ENCODE measurements at regions not wholly inside any gene's neighbourhood (a gene's known extent, or its start where the extent isn't known, plus 50 kb on each side); places are given as distances from the start of the nearest gene placed in this dataset.
"Not testable (repeated sequence)": the region's sequence is repeated elsewhere in the genome, so short reads cannot be mapped to it uniquely, and the experiment has no call there.

DNA sequence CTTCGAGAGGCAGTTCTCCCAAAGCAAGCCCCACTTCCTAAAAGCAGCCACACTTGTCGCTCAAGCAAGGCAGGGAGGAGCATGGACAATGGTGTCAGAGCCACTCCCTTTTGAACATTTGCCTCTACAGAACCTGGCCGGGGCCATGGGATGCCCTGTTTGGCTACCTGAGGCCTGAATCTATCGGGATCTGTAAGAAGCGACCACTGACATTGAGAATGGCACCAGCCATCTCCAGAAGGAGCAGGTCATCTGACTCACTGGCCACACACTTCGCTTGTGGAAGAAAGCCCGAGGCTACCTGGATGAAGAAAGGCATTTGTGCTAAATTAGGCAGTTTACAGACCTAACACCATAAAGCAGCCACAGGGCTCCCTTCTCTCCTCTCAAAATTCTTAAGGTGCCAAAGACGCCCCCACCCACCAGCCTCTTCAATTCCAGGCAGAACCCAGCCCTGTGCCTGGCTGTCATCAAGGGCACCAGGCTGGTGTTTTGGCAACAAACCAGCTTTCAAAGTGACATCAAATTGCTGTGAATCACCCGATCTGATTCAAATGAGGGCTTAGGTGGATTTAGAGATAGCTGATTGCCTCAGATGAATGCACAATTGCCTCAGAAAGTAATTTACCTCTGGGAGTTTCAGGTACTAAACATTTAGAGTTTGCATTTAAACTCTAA is 104.8 kb downstream of the ETS2 start:
- no peak for DNase-seq

DNA sequence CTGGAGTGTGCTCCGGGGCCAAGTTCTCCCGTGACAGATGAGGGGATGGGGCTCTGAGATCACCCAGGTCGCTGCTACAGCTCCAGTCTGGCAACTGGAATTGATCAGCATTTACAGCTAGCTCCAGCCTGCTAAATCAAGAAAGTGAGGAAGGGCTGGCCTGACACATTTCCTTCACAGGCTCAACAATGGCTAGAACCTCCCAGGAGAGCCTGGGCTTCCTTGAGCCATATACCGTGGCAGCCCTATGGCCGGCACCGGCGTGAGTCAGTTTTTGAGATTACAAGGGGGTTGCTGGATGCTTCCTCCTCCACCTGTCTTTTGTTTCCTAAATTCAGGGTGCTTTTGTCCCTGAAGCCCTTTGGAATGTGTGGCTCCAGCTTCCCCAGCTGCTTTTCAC is 104.2 kb downstream of the ETS2 start:
- DNase-seq, result no peak

DNA sequence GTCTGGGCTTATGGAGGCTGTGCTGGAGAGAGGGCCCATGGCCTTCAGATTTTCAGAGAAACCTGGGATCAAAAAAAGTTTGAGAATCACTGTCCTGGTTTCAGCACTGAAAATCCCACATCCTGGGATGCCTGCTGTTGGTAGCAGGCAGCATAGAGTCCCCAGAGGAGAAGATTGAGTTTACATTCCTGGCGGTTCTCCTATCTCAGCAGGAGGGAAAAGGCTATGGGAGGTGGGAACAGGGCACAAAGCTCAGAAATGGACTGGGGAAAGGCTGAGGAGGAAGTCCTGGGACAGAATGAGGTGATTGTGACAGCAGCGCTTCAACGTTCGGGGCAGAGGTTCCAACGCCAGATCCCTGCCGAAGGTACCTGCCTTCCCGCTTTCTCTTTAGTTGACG is 103.4 kb downstream of the ETS2 start:
- DNase-seq, result no peak

DNA sequence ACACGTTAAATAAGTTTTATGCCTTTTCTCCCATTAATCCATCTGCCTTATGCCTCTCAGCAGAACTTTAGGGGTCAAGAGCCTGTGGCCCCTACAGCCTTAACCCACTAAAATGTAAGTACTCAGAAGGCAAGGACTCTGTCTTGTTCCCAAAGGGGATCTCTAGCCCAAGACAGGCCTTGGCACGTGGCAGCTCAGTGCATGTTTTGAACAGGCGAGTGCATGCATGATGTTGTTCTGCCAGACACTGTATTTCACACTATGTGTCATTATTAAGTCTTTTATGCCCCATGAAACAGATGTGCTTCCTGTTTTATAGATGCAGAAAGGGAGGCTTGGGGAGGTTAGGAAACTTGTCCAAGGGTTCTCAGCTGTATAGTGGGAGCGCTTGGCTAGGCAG is 102.8 kb downstream of the ETS2 start:
- DNase-seq, result no peak

DNA sequence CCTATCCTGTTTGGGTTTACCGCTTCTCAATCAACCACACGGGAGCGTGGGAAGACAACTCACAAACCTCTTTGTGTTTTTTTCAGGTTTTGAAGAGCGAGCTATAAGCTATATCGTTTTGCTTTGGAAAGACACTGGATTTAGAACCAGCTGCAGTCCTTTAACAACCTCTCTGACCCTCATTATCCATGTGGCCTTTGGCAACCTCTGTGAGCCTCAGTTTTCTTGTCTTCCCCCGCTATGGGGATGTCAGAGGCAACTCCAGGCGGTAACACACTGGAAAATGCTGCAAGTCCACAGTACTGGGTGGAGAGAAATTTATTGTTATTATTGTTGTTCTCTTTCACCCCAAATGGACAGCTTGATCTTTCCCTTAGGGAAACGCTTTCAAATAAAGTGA is 100.0 kb downstream of the ETS2 start:
- DNase-seq, result no peak

DNA sequence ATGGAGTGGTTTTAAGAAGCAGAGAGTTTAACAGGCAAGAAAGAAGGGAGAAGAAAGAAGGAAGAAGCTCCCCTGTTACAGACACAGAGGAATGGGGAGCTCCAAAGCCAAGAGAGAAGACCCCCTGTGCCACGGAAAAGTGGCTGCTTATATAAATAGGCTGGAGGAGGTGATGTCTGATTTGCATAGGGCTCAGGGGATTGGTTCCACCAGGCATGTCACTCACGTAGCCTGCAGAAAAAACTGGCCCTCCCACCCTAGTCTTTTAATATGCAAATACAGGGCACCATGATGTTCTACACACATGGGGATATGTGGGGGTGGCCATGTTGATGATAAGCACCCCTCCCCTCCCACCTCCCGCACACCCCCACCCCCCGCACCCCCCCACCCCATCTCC is 99.6 kb downstream of the ETS2 start:
- no peak for DNase-seq

DNA sequence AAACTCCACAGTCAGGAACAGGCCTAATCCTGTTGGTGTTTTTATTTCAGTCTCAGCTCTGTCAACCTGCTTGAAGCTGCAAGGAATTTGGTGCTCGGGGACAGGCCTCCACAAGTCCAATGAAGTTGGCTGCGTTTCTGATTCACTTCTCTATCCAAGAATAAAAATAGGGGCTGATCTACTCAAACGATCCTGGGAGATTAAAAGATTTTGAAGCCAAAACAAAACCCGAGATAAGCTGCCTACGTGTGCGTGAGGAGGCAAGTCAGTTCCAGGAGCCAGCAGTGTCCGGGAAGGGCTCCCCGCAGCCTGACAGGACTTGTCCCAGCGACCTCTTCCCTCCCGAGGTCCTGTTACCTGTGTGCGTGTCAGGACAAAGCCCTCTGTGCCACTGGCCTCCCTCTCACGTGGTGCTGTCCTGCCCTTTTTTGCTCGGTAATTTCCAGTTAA is 98.0 kb downstream of the ETS2 start:
- DNase-seq, result no peak

DNA sequence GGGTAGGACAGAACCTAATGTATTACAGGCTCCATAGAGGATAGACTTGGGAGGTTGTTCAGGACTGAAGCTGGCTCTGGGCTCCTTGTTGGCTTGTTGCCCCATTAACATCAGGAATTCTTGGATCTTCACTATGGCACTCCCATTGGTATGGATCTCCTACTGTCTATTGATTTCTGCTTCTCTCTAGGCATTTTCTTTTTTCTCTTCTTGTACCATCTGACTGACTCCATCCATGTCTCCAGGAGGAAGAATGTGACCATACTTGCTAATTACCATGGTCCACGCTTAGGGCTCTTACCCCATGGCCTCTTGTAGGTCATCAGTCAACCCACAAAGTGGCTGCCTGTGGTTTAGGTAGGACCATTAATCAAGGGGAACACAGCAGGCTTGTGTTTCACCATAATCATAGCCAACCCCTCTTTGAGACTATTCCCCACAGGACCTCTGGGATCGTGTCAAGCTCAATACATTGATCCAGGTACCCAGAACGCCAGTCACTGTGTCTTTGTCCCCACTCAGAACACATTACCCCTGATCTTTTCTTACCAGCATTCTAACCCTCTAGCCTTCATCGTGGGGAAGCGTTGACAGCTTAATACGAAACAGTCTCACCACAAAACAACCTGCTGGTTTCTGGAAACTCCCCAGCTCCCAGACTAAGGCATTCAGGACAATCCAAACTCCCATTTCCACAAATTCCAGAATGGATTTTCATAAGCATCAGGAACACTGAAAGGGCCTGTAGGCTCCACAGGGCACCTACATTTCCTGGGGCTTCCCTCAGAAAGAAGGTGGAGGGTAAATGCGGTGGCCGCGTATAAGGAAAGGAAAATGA is 97.1 kb downstream of the ETS2 start:
- no peak for DNase-seq

DNA sequence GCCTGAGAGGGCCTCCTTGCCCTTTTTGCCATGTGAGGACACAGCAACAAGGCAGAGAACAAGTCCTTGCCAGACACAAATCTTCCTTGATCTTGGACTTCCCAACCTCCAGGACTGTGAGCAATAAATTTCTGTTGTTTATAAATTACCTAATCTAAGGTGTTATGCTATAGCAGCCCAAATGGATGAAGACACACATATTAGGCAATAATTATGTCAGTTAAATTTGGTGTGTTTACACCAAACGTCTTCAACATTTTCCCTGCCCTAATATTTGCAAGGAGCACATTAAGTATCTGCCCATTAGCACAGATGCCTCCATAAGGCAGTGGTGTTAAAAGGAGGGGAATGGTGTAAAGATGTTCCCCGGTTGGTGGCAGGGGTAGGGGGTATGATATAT is 94.8 kb downstream of the ETS2 start:
- DNase-seq, result no peak

DNA sequence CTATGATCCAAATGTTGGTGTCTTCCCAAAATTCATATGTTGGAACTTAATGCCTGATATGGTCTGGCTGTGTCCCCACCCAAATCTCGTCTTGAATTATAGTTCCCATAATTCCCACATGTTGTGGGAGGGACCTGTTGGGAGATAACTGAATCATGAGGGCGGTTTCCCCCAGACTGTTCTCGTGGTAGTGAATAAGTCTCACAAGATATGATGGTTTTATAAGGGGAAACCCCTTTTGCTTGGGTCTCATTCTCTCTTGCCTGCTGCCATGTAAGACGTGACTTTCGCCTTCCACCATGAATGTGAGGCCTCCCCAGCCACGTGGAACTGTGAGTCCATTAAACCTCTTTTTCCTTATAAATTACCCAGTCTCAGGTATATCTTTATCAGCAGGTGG is 94.3 kb downstream of the ETS2 start:
- not testable (repeated sequence) for DNase-seq

DNA sequence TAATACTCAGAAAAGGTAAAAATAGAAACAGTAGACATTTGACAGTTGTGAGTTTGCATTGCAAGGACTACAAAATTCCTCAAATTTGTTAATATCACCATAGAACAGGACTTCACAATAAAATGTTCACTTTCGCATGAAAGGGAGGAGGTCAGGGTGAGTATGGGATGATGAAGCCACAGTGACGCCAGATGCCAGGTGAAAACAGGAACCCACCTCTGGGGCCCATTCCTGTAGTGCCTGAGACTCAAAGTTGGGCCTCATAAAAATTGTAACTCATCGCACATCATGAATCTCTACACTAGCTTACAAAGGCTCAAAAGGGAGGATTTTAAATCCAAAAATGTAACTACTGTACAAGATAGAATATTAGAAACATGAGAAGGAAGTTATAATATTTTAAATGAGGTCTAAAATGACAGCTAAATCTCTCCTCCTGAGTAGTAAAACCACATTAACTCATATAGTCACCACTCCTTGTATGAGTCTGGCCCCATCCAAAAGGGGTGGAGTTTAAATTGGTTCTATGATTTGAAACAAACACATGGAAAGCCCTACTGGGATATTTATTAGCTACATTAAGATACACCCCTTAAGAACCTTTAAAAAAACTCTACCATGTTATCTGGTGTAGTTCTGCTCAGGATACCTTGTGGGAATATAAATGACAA is 93.7 kb downstream of the ETS2 start:
- no peak for DNase-seq

DNA sequence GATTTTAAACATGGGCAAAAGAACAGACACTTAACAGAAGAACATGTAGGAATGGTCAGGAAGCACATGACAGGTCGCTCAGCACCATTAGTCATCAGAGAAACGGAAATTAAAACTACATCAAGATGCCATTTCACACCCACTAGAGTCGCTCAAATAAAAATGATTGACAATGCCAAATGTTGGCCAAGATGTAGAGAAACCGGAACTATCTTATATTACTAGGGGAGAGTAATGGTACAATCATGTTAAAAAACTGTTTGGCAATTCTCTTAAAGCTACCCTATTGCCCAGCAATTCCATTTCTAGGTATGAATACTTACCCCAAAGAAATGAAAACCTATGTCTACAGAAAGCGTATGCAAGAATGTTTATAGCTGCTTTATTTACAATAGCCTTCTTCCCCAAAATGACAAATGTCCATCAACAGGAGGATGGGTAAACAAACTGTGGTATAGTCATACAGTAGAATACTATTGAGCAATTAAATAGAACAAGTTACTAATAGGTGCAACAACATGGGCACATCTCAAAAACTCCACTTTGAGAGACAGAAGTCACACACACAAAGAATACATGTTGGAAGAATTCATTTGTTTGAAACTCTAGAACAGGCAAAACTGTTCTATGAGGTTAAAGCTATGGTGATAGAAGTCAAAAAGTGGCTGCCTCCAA is 92.8 kb downstream of the ETS2 start:
- peak; percentile 41 to 79 (median 56) for DNase-seq

DNA sequence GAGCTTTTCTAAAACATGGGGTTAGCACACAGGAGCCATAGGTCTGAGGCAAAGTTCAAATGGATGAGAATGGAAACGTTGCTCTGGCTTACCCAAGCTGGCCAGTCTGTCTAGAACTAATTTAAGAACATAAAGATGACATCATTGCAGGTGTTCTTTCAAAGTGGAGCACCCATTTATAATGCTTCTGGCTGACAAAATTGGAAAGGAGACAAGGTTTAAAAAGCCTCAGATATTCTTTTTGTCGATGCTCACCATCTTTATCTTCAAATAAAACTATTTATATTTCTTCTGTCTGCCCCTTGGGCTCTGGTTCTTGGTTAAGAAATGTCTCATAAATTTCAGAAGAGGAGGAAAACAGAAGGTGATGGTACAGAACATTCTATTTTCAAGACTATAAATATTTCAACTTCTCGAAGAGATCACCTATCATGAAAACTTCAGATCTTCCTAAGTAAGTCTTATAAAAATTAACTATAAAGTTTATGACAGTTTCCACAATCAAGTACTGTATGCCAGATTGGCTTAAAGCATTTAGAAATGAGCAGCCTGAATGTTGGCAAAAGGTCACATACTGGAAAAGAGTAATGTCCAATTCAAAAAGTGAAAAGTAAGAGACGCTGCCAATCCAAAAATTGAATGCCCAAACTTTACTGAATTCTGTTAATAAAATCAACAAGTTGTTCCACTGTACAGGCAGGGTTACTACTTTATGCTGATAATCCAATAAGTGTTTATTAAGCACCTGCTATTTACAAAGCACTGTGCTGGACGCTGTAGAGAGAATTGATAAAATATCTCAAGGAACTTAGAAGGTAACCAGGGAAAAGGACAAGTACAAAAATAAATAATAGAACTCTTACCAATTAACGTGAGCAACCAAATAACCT is 92.0 kb downstream of the ETS2 start:
- DNase-seq, result no peak

DNA sequence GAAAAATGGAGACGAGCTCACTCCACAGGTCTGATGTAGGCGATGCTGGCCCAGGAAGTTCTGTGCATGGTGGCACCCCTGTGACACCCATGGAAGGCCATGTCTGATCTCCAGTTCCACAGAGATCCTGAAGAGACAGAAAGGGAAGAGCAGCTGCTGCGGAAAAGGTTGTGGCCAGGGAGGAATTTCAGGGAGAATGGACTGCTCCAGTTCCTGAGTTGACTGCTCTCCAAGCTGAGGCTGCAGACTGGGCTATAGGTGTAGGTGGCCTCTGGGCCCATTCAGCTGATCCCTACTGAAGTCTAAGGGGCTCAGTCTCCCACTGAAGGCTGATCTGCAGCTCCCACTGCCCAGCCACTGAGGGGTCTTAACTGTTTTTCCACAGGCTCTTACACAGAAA is 89.2 kb downstream of the ETS2 start:
- no peak for DNase-seq

DNA sequence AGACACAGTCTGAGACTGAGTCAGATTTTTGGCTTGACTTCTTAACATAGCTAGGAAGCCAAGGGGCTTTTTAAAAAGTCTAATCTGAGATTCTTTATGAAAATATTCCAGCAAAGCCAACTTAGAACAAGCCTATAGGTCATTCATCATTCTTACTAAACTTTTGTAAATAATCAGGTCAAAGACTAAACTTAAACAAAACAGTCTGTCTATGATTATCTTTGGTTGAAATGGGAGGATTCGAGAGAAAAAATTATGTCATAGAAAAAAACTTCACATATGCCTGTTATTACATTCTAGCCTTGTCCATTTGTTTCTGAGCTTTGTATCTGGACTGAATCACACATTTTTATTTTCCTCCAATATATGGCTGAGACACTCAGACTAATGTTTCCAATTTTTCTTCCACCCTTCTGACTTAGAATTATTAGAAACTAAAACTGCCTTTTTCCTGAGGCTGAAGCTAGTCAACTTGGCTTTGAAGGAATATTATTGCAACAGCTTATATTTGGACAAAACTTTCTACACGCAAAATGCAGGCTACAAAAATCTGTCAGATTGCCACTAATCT is 83.3 kb downstream of the ETS2 start:
- DNase-seq, result no peak

DNA sequence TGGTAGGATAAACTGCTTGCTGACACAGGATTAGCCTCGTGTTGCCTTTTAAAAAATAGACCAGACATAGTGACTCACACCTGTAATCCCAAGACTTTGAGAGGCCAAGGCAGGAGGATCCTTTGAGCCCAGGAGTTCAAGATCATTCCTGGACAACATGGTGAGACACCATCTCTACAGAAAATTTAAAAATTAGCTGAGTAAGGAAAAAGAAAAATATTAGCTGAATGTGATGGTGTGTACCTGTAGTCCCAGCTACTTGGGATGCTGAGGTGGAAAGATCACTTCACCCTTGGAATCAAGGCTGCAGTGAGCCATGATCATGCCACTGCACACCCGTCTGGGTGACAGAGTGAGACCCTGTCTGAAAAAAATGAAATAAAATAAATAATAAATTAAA is 82.0 kb downstream of the ETS2 start:
- no peak for DNase-seq

DNA sequence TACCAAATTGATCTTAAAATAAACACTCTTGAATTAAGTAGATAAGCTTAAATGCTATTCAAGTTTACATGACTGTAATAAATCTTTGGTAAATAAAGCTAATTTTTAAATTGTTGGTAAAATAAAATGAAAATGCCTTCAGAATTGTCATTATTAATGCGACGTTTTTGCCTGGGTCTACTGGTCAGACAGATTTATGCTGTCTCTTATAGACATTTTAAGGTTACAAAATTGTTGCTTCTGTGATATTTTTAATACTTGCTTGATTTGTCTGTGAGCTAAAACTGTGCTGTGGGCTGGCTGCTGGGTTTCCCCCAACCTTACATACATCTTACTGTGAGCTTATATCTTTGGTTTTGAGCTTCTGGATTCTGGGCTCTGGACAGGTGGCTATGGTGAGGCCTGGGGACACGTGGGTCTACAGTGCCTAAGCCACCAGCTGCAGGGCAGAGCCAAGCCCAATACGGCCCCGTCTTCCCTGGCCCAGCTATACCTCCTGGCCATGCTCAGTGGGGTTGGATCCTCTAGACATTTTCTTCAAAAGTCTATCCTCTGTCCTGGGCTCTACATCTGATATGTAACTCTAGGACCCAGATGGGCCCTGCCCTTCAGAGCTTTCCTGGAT is 81.4 kb downstream of the ETS2 start:
- no peak for DNase-seq

DNA sequence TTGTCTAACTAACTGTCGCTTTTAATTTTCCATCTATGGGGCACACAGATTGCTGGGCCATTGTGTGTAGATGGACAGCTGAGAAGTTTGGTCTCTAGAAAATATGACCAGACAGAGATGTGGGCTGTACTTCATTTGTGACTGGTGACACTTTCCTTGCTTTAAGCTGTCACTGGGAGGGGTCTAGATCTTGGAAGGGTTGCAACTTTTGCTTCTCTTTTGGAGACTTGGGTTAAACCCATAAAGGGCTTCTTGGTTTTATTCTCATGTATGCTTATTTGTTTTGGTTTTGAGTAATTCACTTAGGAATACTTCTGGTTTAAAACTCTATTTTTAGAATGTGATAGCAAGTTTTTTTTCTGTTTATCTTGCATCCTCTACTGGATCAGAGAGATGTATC is 80.2 kb downstream of the ETS2 start:
- no peak for DNase-seq

DNA sequence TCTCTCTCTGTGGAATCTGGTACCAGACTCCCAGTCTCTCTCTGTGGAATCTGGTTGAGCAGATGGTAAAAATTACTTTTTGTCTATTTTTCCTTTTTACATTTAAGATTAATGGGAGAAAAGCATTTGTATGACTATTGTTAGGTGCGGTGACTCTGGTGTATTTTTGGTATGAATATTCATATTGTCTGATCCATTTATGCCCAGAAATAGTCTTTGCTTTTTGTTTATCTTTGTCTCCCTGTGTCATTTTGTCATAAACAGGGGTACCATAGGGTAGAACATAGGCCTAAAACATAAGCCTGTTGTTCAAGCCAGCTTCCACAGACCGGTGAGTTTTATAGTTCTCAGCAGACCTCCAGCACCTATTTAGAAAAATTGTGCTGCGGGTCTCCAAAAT is 78.7 kb downstream of the ETS2 start:
- DNase-seq, result no peak

DNA sequence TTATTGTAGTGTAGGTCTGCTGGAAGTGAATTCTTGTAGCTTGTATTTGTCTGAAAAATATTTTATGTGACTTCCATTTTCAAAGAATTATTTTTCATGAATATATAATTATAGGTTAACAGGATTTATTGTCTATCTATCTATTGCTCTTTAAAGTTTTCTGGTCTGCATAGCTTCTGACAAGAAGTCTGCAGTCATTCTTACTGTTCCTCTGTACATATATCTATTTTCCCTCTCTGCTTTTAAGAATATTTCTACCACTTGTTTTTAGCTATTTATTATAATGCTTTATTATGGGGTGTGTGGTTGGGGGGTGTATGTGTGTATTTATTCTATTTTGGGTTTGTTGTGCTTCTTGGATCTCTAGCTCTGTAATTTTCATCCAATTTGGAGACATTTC is 77.4 kb downstream of the ETS2 start:
- no peak for DNase-seq

DNA sequence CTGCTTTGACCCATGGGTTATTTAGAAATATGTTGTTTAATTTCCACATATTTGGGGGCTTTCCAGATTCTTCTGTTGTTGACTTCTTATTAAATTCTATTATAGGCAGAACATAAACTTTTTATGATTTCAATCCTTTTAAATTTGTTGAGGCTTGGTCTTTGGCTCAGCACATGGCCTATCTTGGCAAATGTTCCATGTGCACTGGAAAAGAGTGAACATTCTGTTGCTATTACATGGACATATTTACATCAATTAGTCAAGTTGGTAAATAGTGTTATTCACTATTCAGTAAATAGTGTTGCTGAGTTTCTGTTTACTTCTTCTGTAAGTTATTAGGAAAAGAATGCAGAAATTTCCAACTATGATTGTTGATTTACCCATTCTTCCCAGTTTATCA is 75.4 kb downstream of the ETS2 start:
- no peak for DNase-seq

All from suppressor macrophage (primary cell).